HG02610 (cell line): ENCODE measurements at regions not wholly inside any gene's neighbourhood (a gene's known extent, or its start where the extent isn't known, plus 50 kb on each side); places are given as distances from the start of the nearest gene placed in this dataset.
"Not testable (repeated sequence)": the region's sequence is repeated elsewhere in the genome, so short reads cannot be mapped to it uniquely, and the experiment has no call there.

ENCODE experiments used
- ATAC-seq: cut with Tn5 transposase; IDR thresholded peaks from one replicate; pipeline ENCODE4 v1.9.1; 2021; ENCODE audit warnings: mild to moderate bottlenecking, moderate library complexity; ENCODE audit not compliant: unreplicated experiment

- no peak for ATAC-seq
These were observed 90.1 kb downstream of the NCOR2 start for GRCh38 chr12:124477107-124477915.

GRCh38 chr12:124476011-124476400, 91.4 kb downstream of the NCOR2 start:
- no peak for ATAC-seq

GRCh38 chr12:124475295-124476010, 92.0 kb downstream of the NCOR2 start:
- no peak for ATAC-seq

- ATAC-seq, result no peak
These were observed 92.7 kb downstream of the NCOR2 start for GRCh38 chr12:124474709-124475108.

- no peak for ATAC-seq
These were observed 94.6 kb downstream of the NCOR2 start for GRCh38 chr12:124472690-124473279.

GRCh38 chr12:124471828-124472227, 95.6 kb downstream of the NCOR2 start:
- ATAC-seq, result no peak

GRCh38 chr12:124470806-124471205, 96.6 kb downstream of the NCOR2 start:
- ATAC-seq, result no peak

GRCh38 chr12:124470139-124470538, 97.3 kb downstream of the NCOR2 start:
- ATAC-seq, result no peak

- ATAC-seq, result no peak
These were observed 98.1 kb downstream of the NCOR2 start for GRCh38 chr12:124469193-124469888.

GRCh38 chr12:124467549-124467948, 99.9 kb downstream of the NCOR2 start:
- ATAC-seq, result not testable (repeated sequence)

- ATAC-seq, result peak; percentile 97
These were observed 100.9 kb downstream of the NCOR2 start for GRCh38 chr12:124466216-124467128.

- ATAC-seq, result no peak
These were observed 101.9 kb downstream of the NCOR2 start for GRCh38 chr12:124465473-124465872.

- ATAC-seq, result no peak
These were observed 102.6 kb downstream of the NCOR2 start for GRCh38 chr12:124464830-124465229.

- no peak for ATAC-seq
These were observed 103.3 kb downstream of the NCOR2 start for GRCh38 chr12:124464062-124464461.

GRCh38 chr12:124463341-124463921, 104.0 kb downstream of the NCOR2 start:
- no peak for ATAC-seq

- ATAC-seq, result no peak
These were observed 104.7 kb downstream of the NCOR2 start for GRCh38 chr12:124462750-124463149.

GRCh38 chr12:124461851-124462623, 105.4 kb downstream of the NCOR2 start:
- no peak for ATAC-seq

GRCh38 chr12:124461241-124461673, 106.2 kb downstream of the NCOR2 start:
- no peak for ATAC-seq

- no peak for ATAC-seq
These were observed 106.6 kb downstream of the NCOR2 start for GRCh38 chr12:124460771-124461170.
